ENCODE measurements at regions not wholly inside any gene's neighbourhood (a gene's known extent, or its start where the extent isn't known, plus 50 kb on each side); places are given as distances from the start of the nearest gene placed in this dataset.

GRCh38 chr5:141760193-141760592 lies 78.2 kb upstream of the ARAP3 start:
- Histone ChIP-seq H3K36me3 (ENCODE audit: control insufficient read depth in 4 of 4, insufficient read depth in 4 of 4, low read length in 4 of 4) (peaks cover 0 to 2% (median 0%) of the 10 kb centered on the region in 4 donors), H3K4me1 (ENCODE audit: control insufficient read depth in 5 of 5, insufficient read depth in 5 of 5, low read length in 5 of 5) (no peaks in the 10 kb centered on the region), H3K27me3 (ENCODE audit: control insufficient read depth in 3 of 3, insufficient read depth in 3 of 3, low read length in 2 of 3) (peaks cover 0 to 30% (median 7%) of the 10 kb centered on the region in 3 donors), H3K9ac (ENCODE audit: insufficient read depth in 1 of 2, low read length in 2 of 2) (no peak overlapping the region), H3K9me3 (ENCODE audit: control insufficient read depth in 4 of 4, insufficient read depth in 3 of 4, low read length in 3 of 4) (no peaks in the 10 kb centered on the region), H3K27ac (ENCODE audit: low read depth in 1 of 2, low read length in 1 of 2) (no peak overlapping the region), H3K4me3 (no peak overlapping the region)
- WGBS, 2 donors = 59 to 68% methylated on average over 4 of the region's 4 CpGs
- no peak for TF ChIP-seq CTCF (IDR thresholded peaks at IDR 0.05; ENCODE audit: control extremely low read depth, extremely low read depth)
- DNase-seq (no peak), ATAC-seq (ENCODE audit: insufficient read depth, low FRiP score) (no peak)

DNA sequence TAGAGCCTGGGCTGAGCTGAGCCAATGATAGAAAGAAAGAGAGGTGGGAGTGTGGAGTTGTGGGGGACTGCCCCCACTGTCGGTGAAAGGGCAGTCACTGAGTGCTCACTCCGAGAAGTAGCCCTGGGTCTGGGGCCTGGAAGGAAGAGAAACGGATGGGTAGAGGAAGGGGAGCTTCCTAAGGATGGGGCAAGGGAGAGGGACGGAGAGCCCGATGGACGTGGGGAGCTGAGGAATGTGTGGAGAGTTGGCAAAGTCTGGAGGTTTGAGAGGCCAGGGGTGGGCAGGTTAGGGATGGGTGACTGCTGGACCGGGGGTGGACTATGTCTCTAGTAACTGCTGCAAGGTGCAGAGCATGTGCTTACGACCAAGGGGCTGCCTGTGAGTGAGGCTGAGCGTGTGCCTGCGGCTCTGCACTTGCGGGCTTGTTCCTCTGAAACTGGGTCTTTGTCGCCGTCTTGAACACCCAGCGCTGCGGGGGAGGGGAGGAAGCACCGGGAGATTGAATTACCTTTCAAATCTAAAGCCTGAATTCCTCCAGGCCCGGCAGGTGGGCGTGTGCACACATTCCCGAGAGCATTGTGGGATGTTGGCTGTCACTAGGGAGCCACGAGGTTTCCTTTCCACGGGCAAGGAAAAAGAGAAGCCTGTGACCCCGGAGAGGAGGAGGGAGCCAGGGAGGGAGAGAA lies 76.4 kb upstream of the ARAP3 start:
- H3K4me3 ChIP-seq = no peak overlapping the region
- no peak overlapping the region for H3K9ac ChIP-seq (ENCODE audit: insufficient read depth in 1 of 2, low read length in 2 of 2)
- ATAC-seq (ENCODE audit: insufficient read depth, low FRiP score) (no peak), DNase-seq (peak; percentile 11 to 39 (median 35))
- no peak overlapping the region for H3K27ac ChIP-seq (ENCODE audit: low read depth in 1 of 2, low read length in 1 of 2)
- TF ChIP-seq CTCF (IDR thresholded peaks at IDR 0.05; ENCODE audit: control extremely low read depth, extremely low read depth) = no peak
- peaks cover 0 to 2% (median 0%) of the 10 kb centered on the region in 4 donors for H3K36me3 ChIP-seq (ENCODE audit: control insufficient read depth in 4 of 4, insufficient read depth in 4 of 4, low read length in 4 of 4)
- H3K27me3 ChIP-seq (ENCODE audit: control insufficient read depth in 3 of 3, insufficient read depth in 3 of 3, low read length in 2 of 3) = peaks cover 0 to 39% (median 12%) of the 10 kb centered on the region in 3 donors
- no peaks in the 10 kb centered on the region for H3K9me3 ChIP-seq (ENCODE audit: control insufficient read depth in 4 of 4, insufficient read depth in 3 of 4, low read length in 3 of 4)
- no peaks in the 10 kb centered on the region for H3K4me1 ChIP-seq (ENCODE audit: control insufficient read depth in 5 of 5, insufficient read depth in 5 of 5, low read length in 5 of 5)
- WGBS, 2 donors = 17 to 32% methylated on average over 20 to 22 of the region's 22 CpGs

- ATAC-seq (ENCODE audit: insufficient read depth, low FRiP score) (no peak), DNase-seq (peak; percentile 16 to 33 (median 27))
- WGBS, 2 donors = 45 to 51% methylated on average over 6 of the region's 6 CpGs
- H3K27me3 ChIP-seq (ENCODE audit: control insufficient read depth in 3 of 3, insufficient read depth in 3 of 3, low read length in 2 of 3) = peaks cover 0 to 47% (median 16%) of the 10 kb centered on the region in 3 donors
- H3K4me1 ChIP-seq (ENCODE audit: control insufficient read depth in 5 of 5, insufficient read depth in 5 of 5, low read length in 5 of 5) = no peaks in the 10 kb centered on the region
- H3K36me3 ChIP-seq (ENCODE audit: control insufficient read depth in 4 of 4, insufficient read depth in 4 of 4, low read length in 4 of 4) = peaks cover 0 to 2% (median 0%) of the 10 kb centered on the region in 4 donors
- H3K9ac ChIP-seq (ENCODE audit: insufficient read depth in 1 of 2, low read length in 2 of 2) = no peak overlapping the region
- no peaks in the 10 kb centered on the region for H3K9me3 ChIP-seq (ENCODE audit: control insufficient read depth in 4 of 4, insufficient read depth in 3 of 4, low read length in 3 of 4)
- no peak overlapping the region for H3K27ac ChIP-seq (ENCODE audit: low read depth in 1 of 2, low read length in 1 of 2)
- TF ChIP-seq CTCF (IDR thresholded peaks at IDR 0.05; ENCODE audit: control extremely low read depth, extremely low read depth) = no peak
- no peak overlapping the region for H3K4me3 ChIP-seq
These were observed 75.4 kb upstream of the ARAP3 start for GRCh38 chr5:141757402-141757801.
